Spleen (tissue), 11 donors: ENCODE measurements at regions not wholly inside any gene's neighbourhood (a gene's known extent, or its start where the extent isn't known, plus 50 kb on each side); places are given as distances from the start of the nearest gene placed in this dataset.

Experiments
- DNase-seq: peaks from one replicate; pipeline ENCODE4 v3.0.0-alpha.2; 2020
- H3K27ac ChIP-seq, 8 donors: fragments of 200-600 bp; sonication (generic) in 7 of 8; 1 replicate in 4 of 8; 2 replicates in 4 of 8; pipeline versions ENCODE4 v1.5.0 to v1.8.0; 2016 to 2021; ENCODE audit warnings: inconsistent platforms in 4 of 8, mild to moderate bottlenecking in 4 of 8, moderate library complexity in 1 of 8
- H3K27me3 ChIP-seq, 7 donors: fragments of 200-600 bp; sonication (generic) in 6 of 7; replicated peaks in 1 of 7; 1 replicate in 4 of 7; 2 replicates in 3 of 7; pipeline versions ENCODE4 v1.5.0 to v1.8.0; 2016 to 2021; ENCODE audit warnings: inconsistent platforms in 3 of 7, mild to moderate bottlenecking in 1 of 7
- H3K36me3 ChIP-seq, 6 donors: fragments of 200-600 bp; sonication (generic) in 5 of 6; 1 replicate in 4 of 6; 2 replicates in 2 of 6; pipeline versions ENCODE4 v1.5.0 to v1.8.0; 2016 to 2021; ENCODE audit warnings: inconsistent platforms in 2 of 6
- H3K4me1 ChIP-seq, 6 donors: fragments of 200-600 bp; sonication (generic) in 5 of 6; 1 replicate in 3 of 6; 2 replicates in 3 of 6; pipeline versions ENCODE4 v1.5.0 to v1.8.0; 2016 to 2021; ENCODE audit warnings: inconsistent platforms in 3 of 6
- H3K4me3 ChIP-seq, 8 donors: fragments of 200-600 bp; sonication (generic) in 7 of 8; 1 replicate in 4 of 8; 2 replicates in 4 of 8; pipeline versions ENCODE4 v1.5.0 to v1.8.0; 2016 to 2021; ENCODE audit warnings: inconsistent platforms in 4 of 8, mild to moderate bottlenecking in 4 of 8, moderate library complexity in 2 of 8
- H3K9me3 ChIP-seq, 8 donors: fragments of 200-600 bp; sonication (generic) in 7 of 8; 1 replicate in 4 of 8; 2 replicates in 4 of 8; pipeline versions ENCODE4 v1.5.0 to v1.8.0; 2016 to 2021; ENCODE audit warnings: inconsistent platforms in 4 of 8
- CTCF ChIP-seq, 11 experiments: fragments of 200-600 bp in 7 of 11; fragments of 450-650 bp in 4 of 11; sonication (generic) in 4 of 11; IDR thresholded peaks in 8 of 11; conservative IDR thresholded peaks in 3 of 11; 1 replicate in 7 of 11; 2 replicates in 4 of 11; pipeline versions ENCODE4 v1.4.0 to v1.8.0; 2016 to 2021; ENCODE audit warnings: antibody characterized with exemption in 11 of 11, inconsistent platforms in 4 of 11, mild to moderate bottlenecking in 1 of 11
- POLR2A ChIP-seq, 3 donors: fragments of 450-650 bp; IDR thresholded peaks; one replicate each; pipeline ENCODE4 v1.5.1; 2017; ENCODE audit warnings: antibody characterized with exemption in 3 of 3, mild to moderate bottlenecking in 1 of 3
- POLR2AphosphoS5 ChIP-seq, 3 donors: sonication (generic); formaldehyde crosslinking; IDR thresholded peaks; one replicate each; pipeline ENCODE4 v1.5.1; 2017; ENCODE audit warnings: antibody characterized with exemption in 3 of 3
- WGBS, 5 donors: extraction: QIAGEN DNeasy Blood & Tissue Kit in 3 of 5; methylation state at CpG; one replicate each; pipeline versions ENCODE4 v1.1.5 to v1.1.7; 2013 to 2018; 5-methylcytosine and 5-hydroxymethylcytosine counted together
- intact Hi-C: fragments of 100-400 bp; cut with DNase I; formaldehyde crosslinking; loops from one replicate; pipeline ENCODE4 v1.15.0; 2023; ENCODE audit warnings: low total_unique reads
- donor health status: healthy with polysubstance abuse.
- donor health status: DM: no; HTN: no; CAD: no; lungs with moderate emphysema.
- donor health status: DM: no; HTN: no; CAD: no.
- donor health status: Bipolar disorder and iron deficiency.
- donor health status: healthy.
- donor health status: DM: no; HTN: no; CAD: no.
- donor health status: DM: yes; HTN: yes; CAD: no.

- intact Hi-C loops: no loop called here
These were observed 187.6 kb upstream of the MAST4 start for GRCh38 chr5:66408576-66408975.

GRCh38 chr5:66410122-66410521 is 186.1 kb upstream of the MAST4 start:
- WGBS, 5 donors: 69 to 88% (median 77%) methylated on average over 7 of the region's 7 CpGs

More at GRCh38 chr5:66408576-66408975, 187.6 kb upstream of the MAST4 start:
- TF ChIP-seq CTCF (IDR thresholded peaks at IDR 0.05 in 8 of 11, conservative IDR thresholded peaks at IDR 0.05 in 3 of 11) (no peak), POLR2AphosphoS5 (IDR thresholded peaks at IDR 0.05) (no peak), POLR2A (IDR thresholded peaks at IDR 0.05) (no peak)
- Histone ChIP-seq H3K4me3 (no peak overlapping the region), H3K4me1 (no peaks in the 10 kb centered on the region), H3K36me3 (no peaks in the 10 kb centered on the region), H3K27me3 (peaks cover 0 to 10% (median 0%) of the 10 kb centered on the region in 7 donors), H3K9me3 (peaks cover 0 to 3% (median 0%) of the 10 kb centered on the region in 8 donors), H3K27ac (no peak overlapping the region)
- DNase-seq: no peak
- 70 to 97% (median 89%) methylated on average over 5 of the region's 5 CpGs for WGBS, 5 donors

GRCh38 chr5:66411701-66412100 is 184.5 kb upstream of the MAST4 start:
- DNase-seq: no peak
- intact Hi-C loops: no loop called here
- Histone ChIP-seq H3K4me3 (no peak overlapping the region), H3K9me3 (peaks cover 0 to 3% (median 0%) of the 10 kb centered on the region in 8 donors), H3K4me1 (no peaks in the 10 kb centered on the region), H3K27me3 (peaks cover 0 to 5% (median 0%) of the 10 kb centered on the region in 7 donors), H3K36me3 (no peaks in the 10 kb centered on the region), H3K27ac (no peak overlapping the region)
- no peak for TF ChIP-seq POLR2A (IDR thresholded peaks at IDR 0.05)
- no peak for TF ChIP-seq POLR2AphosphoS5 (IDR thresholded peaks at IDR 0.05)
- TF ChIP-seq CTCF (IDR thresholded peaks at IDR 0.05 in 8 of 11, conservative IDR thresholded peaks at IDR 0.05 in 3 of 11): no peak
- 75 to 96% (median 91%) methylated on average over 1 of the region's 1 CpG for WGBS, 5 donors

More at GRCh38 chr5:66410122-66410521, 186.1 kb upstream of the MAST4 start:
- TF ChIP-seq POLR2A (IDR thresholded peaks at IDR 0.05) (no peak), POLR2AphosphoS5 (IDR thresholded peaks at IDR 0.05) (no peak), CTCF (IDR thresholded peaks at IDR 0.05 in 8 of 11, conservative IDR thresholded peaks at IDR 0.05 in 3 of 11) (no peak)
- no peak overlapping the region for H3K27ac ChIP-seq
- no peaks in the 10 kb centered on the region for H3K4me1 ChIP-seq
- H3K36me3 ChIP-seq: no peaks in the 10 kb centered on the region
- no peak overlapping the region for H3K4me3 ChIP-seq
- H3K9me3 ChIP-seq: peaks cover 0 to 3% (median 0%) of the 10 kb centered on the region in 8 donors
- intact Hi-C loops: no loop called here
- H3K27me3 ChIP-seq: peaks cover 0 to 10% (median 0%) of the 10 kb centered on the region in 7 donors
- DNase-seq: no peak

- Histone ChIP-seq H3K9me3 (peaks cover 0 to 3% (median 0%) of the 10 kb centered on the region in 8 donors), H3K4me1 (no peaks in the 10 kb centered on the region), H3K36me3 (no peaks in the 10 kb centered on the region), H3K27me3 (no peaks in the 10 kb centered on the region), H3K4me3 (no peak overlapping the region), H3K27ac (no peak overlapping the region)
- no peak for TF ChIP-seq POLR2AphosphoS5 (IDR thresholded peaks at IDR 0.05)
- no peak for TF ChIP-seq POLR2A (IDR thresholded peaks at IDR 0.05)
- no peak for TF ChIP-seq CTCF (IDR thresholded peaks at IDR 0.05 in 8 of 11, conservative IDR thresholded peaks at IDR 0.05 in 3 of 11)
- 83 to 96% (median 88%) methylated on average over 1 of the region's 1 CpG for WGBS, 5 donors
- no peak for DNase-seq
- intact Hi-C loops: no loop called here
These were observed 182.3 kb upstream of the MAST4 start for GRCh38 chr5:66413931-66414330.
